Ascending aorta (tissue), 2 donors: ENCODE measurements at regions not wholly inside any gene's neighbourhood (a gene's known extent, or its start where the extent isn't known, plus 50 kb on each side); places are given as distances from the start of the nearest gene placed in this dataset.

Experiments
- DNase-seq, 2 donors: peaks; one replicate each; pipeline ENCODE4 v3.0.0-alpha.2; 2019; ENCODE audit warnings: low spot score in 2 of 2
- H3K27ac ChIP-seq, 2 donors: fragments of 200-600 bp; sonication (generic); one replicate each; pipeline ENCODE4 v1.5.1; 2016 to 2017; ENCODE audit warnings: mild to moderate bottlenecking in 1 of 2
- H3K27me3 ChIP-seq: fragments of 200-600 bp; sonication (generic); one replicate; pipeline ENCODE4 v1.5.1; 2017
- H3K36me3 ChIP-seq, 2 donors: fragments of 200-600 bp; sonication (generic); one replicate each; pipeline ENCODE4 v1.5.1; 2016
- H3K4me1 ChIP-seq, 2 donors: fragments of 200-600 bp; sonication (generic); one replicate each; pipeline ENCODE4 v1.5.1; 2016 to 2017; ENCODE audit warnings: mild to moderate bottlenecking in 1 of 2
- H3K4me3 ChIP-seq, 2 donors: fragments of 200-600 bp; sonication (generic); one replicate each; pipeline ENCODE4 v1.5.1; 2016 to 2017; ENCODE audit warnings: mild to moderate bottlenecking in 1 of 2
- H3K9me3 ChIP-seq, 2 donors: fragments of 200-600 bp; sonication (generic); one replicate each; pipeline ENCODE4 v1.5.1; 2016
- CTCF ChIP-seq, 3 experiments: fragments of 200-600 bp in 2 of 3; fragments of 450-650 bp in 1 of 3; sonication (generic) in 2 of 3; IDR thresholded peaks; one replicate each; pipeline ENCODE4 v1.5.1; 2016 to 2019; ENCODE audit warnings: antibody characterized with exemption in 3 of 3, mild to moderate bottlenecking in 1 of 3, moderate library complexity in 1 of 3
- intact Hi-C: fragments of 100-400 bp; cut with DNase I; formaldehyde crosslinking; loops from one replicate; pipeline ENCODE4 v1.15.1; 2023

- no peak for DNase-seq
- Histone ChIP-seq H3K4me3 (no peak overlapping the region), H3K4me1 (peaks cover 4 to 15% of the 10 kb centered on the region in 2 donors), H3K27me3 (no peaks in the 10 kb centered on the region), H3K27ac (peak overlapping the region; percentile 83 to 85), H3K36me3 (no peaks in the 10 kb centered on the region), H3K9me3 (peaks cover 0 to 8% of the 10 kb centered on the region in 2 donors)
- intact Hi-C loops, result loop anchor here (5.0 to 10.0 kb wide), 2 partner anchors 642 to 870 kb away; no protein-coding TSS in a partner anchor
- no peak for TF ChIP-seq CTCF (IDR thresholded peaks at IDR 0.05)
These were observed 486.9 kb upstream of the ADAMTS9 start for GRCh38 chr3:65174713-65175112.

GRCh38 chr3:65173841-65174240 is 486.0 kb upstream of the ADAMTS9 start:
- H3K27ac ChIP-seq, result peak overlapping the region; percentile 83 to 85

GRCh38 chr3:65172209-65172608 is 484.4 kb upstream of the ADAMTS9 start:
- H3K36me3 ChIP-seq, result no peaks in the 10 kb centered on the region
- H3K4me3 ChIP-seq, result no peak overlapping the region
- intact Hi-C loops, result loop anchor here (5.0 to 10.0 kb wide), 2 partner anchors 640 to 873 kb away; no protein-coding TSS in a partner anchor
- peaks cover 0 to 6% of the 10 kb centered on the region in 2 donors for H3K4me1 ChIP-seq
- peak overlapping the region; percentile 72 to 78 for H3K27ac ChIP-seq
- DNase-seq, result no peak
- no peak for TF ChIP-seq CTCF (IDR thresholded peaks at IDR 0.05)
- H3K27me3 ChIP-seq, result no peaks in the 10 kb centered on the region
- H3K9me3 ChIP-seq, result peaks cover 0 to 8% of the 10 kb centered on the region in 2 donors

More at GRCh38 chr3:65173841-65174240, 486.0 kb upstream of the ADAMTS9 start:
- no peaks in the 10 kb centered on the region for H3K36me3 ChIP-seq
- intact Hi-C loops, result loop anchor here (5.0 to 10.0 kb wide), 2 partner anchors 642 to 871 kb away; no protein-coding TSS in a partner anchor
- no peak for DNase-seq
- no peaks in the 10 kb centered on the region for H3K27me3 ChIP-seq
- TF ChIP-seq CTCF (IDR thresholded peaks at IDR 0.05), result no peak
- H3K9me3 ChIP-seq, result peaks cover 0 to 8% of the 10 kb centered on the region in 2 donors
- H3K4me1 ChIP-seq, result peaks cover 4 to 14% of the 10 kb centered on the region in 2 donors
- H3K4me3 ChIP-seq, result no peak overlapping the region

GRCh38 chr3:65170390-65171042 is 482.7 kb upstream of the ADAMTS9 start:
- H3K4me3 ChIP-seq, result peak overlapping the region in 1 of 2 donors; percentile 5
- peaks cover 0 to 8% of the 10 kb centered on the region in 2 donors for H3K9me3 ChIP-seq
- no peaks in the 10 kb centered on the region for H3K27me3 ChIP-seq
- peak; percentile 90 to 98 for DNase-seq
- intact Hi-C loops, result loop anchor here (1.0 to 10.0 kb wide), 3 partner anchors 484 to 874 kb away; no protein-coding TSS in a partner anchor
- peaks cover 0 to 6% of the 10 kb centered on the region in 2 donors for H3K4me1 ChIP-seq
- H3K36me3 ChIP-seq, result no peaks in the 10 kb centered on the region
- peak in 2 of 3 experiments; percentile 12 to 49 for TF ChIP-seq CTCF (IDR thresholded peaks at IDR 0.05)
- peak overlapping the region; percentile 72 to 78 for H3K27ac ChIP-seq

GRCh38 chr3:65169961-65170360 is 482.2 kb upstream of the ADAMTS9 start:
- no peak overlapping the region for H3K4me3 ChIP-seq
- intact Hi-C loops, result loop anchor here (5.0 to 10.0 kb wide), 2 partner anchors 638 to 875 kb away; no protein-coding TSS in a partner anchor

More at GRCh38 chr3:65169961-65170360, 482.2 kb upstream of the ADAMTS9 start:
- Histone ChIP-seq H3K9me3 (peaks cover 0 to 8% of the 10 kb centered on the region in 2 donors), H3K36me3 (no peaks in the 10 kb centered on the region), H3K4me1 (peaks cover 0 to 6% of the 10 kb centered on the region in 2 donors), H3K27me3 (no peaks in the 10 kb centered on the region), H3K27ac (peak overlapping the region; percentile 59 to 72)
- no peak for DNase-seq
- no peak for TF ChIP-seq CTCF (IDR thresholded peaks at IDR 0.05)
